Large intestine (tissue), 3 donors: ENCODE measurements at regions not wholly inside any gene's neighbourhood (a gene's known extent, or its start where the extent isn't known, plus 50 kb on each side); places are given as distances from the start of the nearest gene placed in this dataset.
A peak's percentile ranks its signal among the peaks of the same experiment; 100 is the strongest.

Source experiments
- DNase-seq, 2 donors: peaks; one replicate each; pipeline versions ENCODE4 v3.0.0 to v3.0.0-alpha.2; 2013
- H3K27ac ChIP-seq: one replicate; pipeline ENCODE4 v1.5.1; 2013; ENCODE audit warnings: low read length
- H3K27me3 ChIP-seq: 2 replicates; pipeline ENCODE4 v1.6.1; 2013; ENCODE audit warnings: low read length; ENCODE audit not compliant: control insufficient read depth, insufficient read depth
- H3K36me3 ChIP-seq: 2 replicates; pipeline ENCODE4 v1.6.1; 2013; ENCODE audit warnings: low read length; ENCODE audit not compliant: control insufficient read depth, insufficient read depth
- H3K4me1 ChIP-seq: one replicate; pipeline ENCODE4 v1.6.1; 2013; ENCODE audit warnings: low read length; ENCODE audit not compliant: control insufficient read depth, insufficient read depth
- H3K4me3 ChIP-seq: one replicate; pipeline ENCODE4 v1.5.1; 2013; ENCODE audit warnings: low read length
- H3K9me3 ChIP-seq: one replicate; pipeline ENCODE4 v1.6.1; 2013; ENCODE audit warnings: mild to moderate bottlenecking, low read depth, low read length, moderate library complexity; ENCODE audit not compliant: control insufficient read depth
- WGBS: methylation state at CpG from one replicate; pipeline ENCODE4 v1.1.5; 2013; ENCODE audit warnings: low lambda C conversion rate; ENCODE audit not compliant: insufficient coverage; 5-methylcytosine and 5-hydroxymethylcytosine counted together

- Histone ChIP-seq H3K36me3 (no peaks in the 10 kb centered on the region), H3K4me1 (no peaks in the 10 kb centered on the region), H3K9me3 (no peaks in the 10 kb centered on the region), H3K27me3 (no peaks in the 10 kb centered on the region), H3K4me3 (no peak overlapping the region), H3K27ac (no peak overlapping the region)
- no peak for DNase-seq
- no CpG with 5 or more reads among the region's 1 CpG for whole genome bisulfite sequencing
Observed at GRCh38 chr7:13641714-13642113, 347.8 kb downstream of the ETV1 start.

GRCh38 chr7:13651167-13651566, 338.3 kb downstream of the ETV1 start:
- H3K36me3 ChIP-seq, result no peaks in the 10 kb centered on the region
- DNase-seq, result no peak
- no peaks in the 10 kb centered on the region for H3K4me1 ChIP-seq
- H3K4me3 ChIP-seq, result no peak overlapping the region
- H3K27ac ChIP-seq, result no peak overlapping the region
- no CpG with 5 or more reads among the region's 1 CpG for WGBS
- no peaks in the 10 kb centered on the region for H3K9me3 ChIP-seq
- no peaks in the 10 kb centered on the region for H3K27me3 ChIP-seq

- H3K4me3 ChIP-seq, result no peak overlapping the region
- H3K27ac ChIP-seq, result no peak overlapping the region
- H3K36me3 ChIP-seq, result no peaks in the 10 kb centered on the region
- WGBS, result no CpG with 5 or more reads among the region's 1 CpG
- no peaks in the 10 kb centered on the region for H3K9me3 ChIP-seq
- no peaks in the 10 kb centered on the region for H3K4me1 ChIP-seq
- H3K27me3 ChIP-seq, result no peaks in the 10 kb centered on the region
- DNase-seq, result no peak
Observed at GRCh38 chr7:13656330-13656729, 333.1 kb downstream of the ETV1 start.

- Histone ChIP-seq H3K36me3 (no peaks in the 10 kb centered on the region), H3K9me3 (no peaks in the 10 kb centered on the region), H3K4me1 (no peaks in the 10 kb centered on the region), H3K27me3 (no peaks in the 10 kb centered on the region), H3K4me3 (no peak overlapping the region), H3K27ac (no peak overlapping the region)
- no CpG with 5 or more reads among the region's 6 CpGs for WGBS
- no peak for DNase-seq
Observed at GRCh38 chr7:13673290-13673689, 316.2 kb downstream of the ETV1 start.

DNA sequence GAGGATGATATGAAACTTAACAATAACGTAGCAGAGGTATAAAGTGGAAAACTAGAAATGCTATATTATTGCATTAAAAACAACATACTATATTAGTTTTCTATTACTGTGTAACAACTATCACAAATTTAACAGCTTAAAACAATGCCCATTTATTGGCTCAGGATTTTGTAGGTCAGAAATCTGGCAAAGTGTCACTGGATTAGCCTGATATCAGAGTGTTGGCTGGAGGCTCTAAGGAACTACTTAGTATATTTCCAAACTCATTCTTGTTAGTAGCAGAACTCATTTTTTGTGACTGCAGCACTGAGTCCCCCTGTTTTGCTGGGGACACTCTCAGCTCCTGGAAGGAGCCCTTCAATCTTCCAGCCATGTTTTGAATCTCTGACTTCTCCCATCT, 306.8 kb downstream of the ETV1 start:
- no peaks in the 10 kb centered on the region for H3K36me3 ChIP-seq
- no peaks in the 10 kb centered on the region for H3K4me1 ChIP-seq
- H3K27ac ChIP-seq, result no peak overlapping the region
- WGBS, result 89% methylated on average over 1 of the region's 1 CpG
- H3K4me3 ChIP-seq, result no peak overlapping the region
- H3K27me3 ChIP-seq, result no peaks in the 10 kb centered on the region
- DNase-seq, result no peak
- no peaks in the 10 kb centered on the region for H3K9me3 ChIP-seq

DNA sequence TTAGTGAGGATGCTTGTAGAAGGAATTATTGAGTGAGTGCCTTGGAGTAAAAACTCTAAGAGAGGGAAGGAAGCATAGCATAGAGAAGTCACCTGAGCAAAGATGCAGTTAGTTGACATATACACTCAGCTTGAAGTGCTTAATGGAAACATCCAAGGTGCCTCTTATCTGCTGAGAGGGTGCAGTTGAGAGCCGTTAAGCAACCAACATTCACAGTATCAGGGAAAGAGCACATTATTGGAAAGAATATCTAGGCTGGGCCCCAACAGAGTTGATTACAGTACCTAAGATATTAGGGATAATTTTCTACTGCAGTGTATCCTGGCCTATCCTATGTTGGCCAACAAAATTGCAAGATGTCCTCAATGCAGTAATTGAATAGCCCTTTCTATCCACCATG, 302.0 kb downstream of the ETV1 start:
- Histone ChIP-seq H3K4me3 (no peak overlapping the region), H3K9me3 (no peaks in the 10 kb centered on the region), H3K4me1 (no peaks in the 10 kb centered on the region), H3K36me3 (no peaks in the 10 kb centered on the region), H3K27me3 (no peaks in the 10 kb centered on the region), H3K27ac (no peak overlapping the region)
- DNase-seq, result no peak
- WGBS, result no CpG with 5 or more reads among the region's 1 CpG

DNA sequence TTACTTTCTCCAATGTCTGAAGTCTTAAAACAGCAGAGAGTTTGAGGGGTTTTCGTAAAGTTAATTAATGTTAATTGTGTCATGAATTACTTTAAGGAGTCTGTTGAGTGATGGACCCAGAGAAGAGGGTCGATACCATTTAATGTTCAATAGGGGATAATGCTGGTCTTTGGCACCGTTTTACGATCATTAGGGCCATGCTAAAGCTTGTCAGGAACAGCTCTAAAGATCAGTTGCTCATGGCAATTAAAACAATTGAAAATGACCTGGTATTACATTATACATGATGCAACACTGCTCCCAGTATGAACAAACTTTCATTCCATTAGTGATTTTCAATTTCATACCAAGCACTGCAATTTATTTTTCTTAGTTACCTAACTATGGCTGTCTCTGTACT, 296.9 kb downstream of the ETV1 start:
- no peak for DNase-seq
- Histone ChIP-seq H3K27ac (no peak overlapping the region), H3K9me3 (no peaks in the 10 kb centered on the region), H3K36me3 (no peaks in the 10 kb centered on the region), H3K27me3 (no peaks in the 10 kb centered on the region), H3K4me3 (no peak overlapping the region), H3K4me1 (no peaks in the 10 kb centered on the region)
- WGBS, result no CpG with 5 or more reads among the region's 4 CpGs

GRCh38 chr7:13702251-13702650, 287.2 kb downstream of the ETV1 start:
- H3K9me3 ChIP-seq, result no peaks in the 10 kb centered on the region
- H3K4me1 ChIP-seq, result no peaks in the 10 kb centered on the region
- DNase-seq, result no peak
- no peaks in the 10 kb centered on the region for H3K36me3 ChIP-seq
- no peak overlapping the region for H3K27ac ChIP-seq
- H3K27me3 ChIP-seq, result no peaks in the 10 kb centered on the region
- H3K4me3 ChIP-seq, result no peak overlapping the region
- 93% methylated on average over 2 of the region's 2 CpGs for WGBS

GRCh38 chr7:13708670-13709069, 280.8 kb downstream of the ETV1 start:
- Histone ChIP-seq H3K4me1 (no peaks in the 10 kb centered on the region), H3K36me3 (no peaks in the 10 kb centered on the region), H3K27me3 (no peaks in the 10 kb centered on the region), H3K9me3 (no peaks in the 10 kb centered on the region), H3K4me3 (no peak overlapping the region), H3K27ac (no peak overlapping the region)
- no peak for DNase-seq
- no CpG with 5 or more reads among the region's 2 CpGs for WGBS

- Histone ChIP-seq H3K4me1 (no peaks in the 10 kb centered on the region), H3K36me3 (no peaks in the 10 kb centered on the region), H3K27ac (no peak overlapping the region), H3K4me3 (no peak overlapping the region), H3K9me3 (no peaks in the 10 kb centered on the region), H3K27me3 (no peaks in the 10 kb centered on the region)
- no peak for DNase-seq
Observed at GRCh38 chr7:13713092-13713491, 276.4 kb downstream of the ETV1 start.

DNA sequence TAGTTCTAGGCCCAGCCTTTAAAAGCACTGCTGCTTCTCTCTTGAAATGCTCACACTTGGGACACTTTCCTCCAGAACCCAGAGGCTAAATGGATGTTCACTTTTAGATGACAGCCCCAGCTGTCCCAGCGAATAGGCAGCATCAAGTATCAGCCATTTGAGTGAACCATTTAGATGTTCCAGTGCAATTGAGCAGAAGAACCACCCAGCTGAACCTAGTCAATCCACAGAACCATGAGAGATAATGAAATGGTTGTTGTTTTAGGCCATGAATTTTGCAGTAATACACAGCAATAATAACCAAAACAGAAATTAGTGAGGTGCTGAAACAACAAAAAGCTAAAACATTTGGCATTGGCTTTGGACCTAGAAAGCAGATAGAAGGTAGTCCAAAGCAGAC, 273.9 kb downstream of the ETV1 start:
- Histone ChIP-seq H3K4me3 (no peak overlapping the region), H3K27me3 (no peaks in the 10 kb centered on the region), H3K36me3 (no peaks in the 10 kb centered on the region), H3K9me3 (no peaks in the 10 kb centered on the region), H3K4me1 (no peaks in the 10 kb centered on the region), H3K27ac (no peak overlapping the region)
- peak in 1 of 2 donors; percentile 6 for DNase-seq
- WGBS, result no CpG with 5 or more reads among the region's 1 CpG
